Activated CD8-positive, alpha-beta T cell treated with anti-CD3 and anti-CD28 coated beads for 36 hours (primary cell): ENCODE measurements at regions not wholly inside any gene's neighbourhood (a gene's known extent, or its start where the extent isn't known, plus 50 kb on each side); places are given as distances from the start of the nearest gene placed in this dataset.

Source experiments
- ATAC-seq: fragments of 200-7000 bp; cut with Tn5 transposase; one replicate; pipeline ENCODE4 v1.10.0; 2021; ENCODE audit warnings: mild to moderate bottlenecking, moderate library complexity
- CTCF ChIA-PET: fragments of 350-600 bp; sonication (Branson Sonifier 250); formaldehyde crosslinking; loops from one replicate; lab custom pipeline; 2021; ENCODE audit warnings: antibody characterized with exemption; lab: Charles Lee
- POLR2A ChIA-PET: fragments of 350-600 bp; sonication (Branson Sonifier 250); formaldehyde crosslinking; loops from one replicate; lab custom pipeline; 2021; ENCODE audit warnings: antibody characterized with exemption; lab: Charles Lee
- DNase-seq: peaks from one replicate; pipeline ENCODE4 v3.0.0-alpha.2; 2020
- H3K27ac Mint-ChIP-seq: one replicate; pipeline ENCODE4 v1.8.0; 2021; ENCODE audit warnings: mild to moderate bottlenecking, mixed read lengths
- H3K27me3 Mint-ChIP-seq: one replicate; pipeline ENCODE4 v1.8.0; 2021; ENCODE audit warnings: mixed read lengths
- H3K36me3 Mint-ChIP-seq: one replicate; pipeline ENCODE4 v1.8.0; 2021; ENCODE audit warnings: low read depth, mixed read lengths
- H3K4me1 Mint-ChIP-seq: one replicate; pipeline ENCODE4 v1.8.0; 2021; ENCODE audit warnings: low read depth, mixed read lengths
- H3K4me3 Mint-ChIP-seq: one replicate; pipeline ENCODE4 v1.8.0; 2021; ENCODE audit warnings: mild to moderate bottlenecking, moderate library complexity, mixed read lengths
- H3K9me3 Mint-ChIP-seq: one replicate; pipeline ENCODE4 v1.8.0; 2021; ENCODE audit warnings: mixed read lengths
- CTCF ChIP-seq: fragments of 200-600 bp; IDR thresholded peaks from one replicate; pipeline ENCODE4 v1.8.0; 2022; ENCODE audit warnings: antibody characterized with exemption, mild to moderate bottlenecking
- intact Hi-C: fragments of 100-400 bp; cut with micrococcal nuclease; formaldehyde crosslinking; loops from one replicate; pipeline ENCODE4 v1.10.0; 2022

- no peaks in the 10 kb centered on the region for H3K4me1 Mint-ChIP-seq
- H3K27me3 Mint-ChIP-seq: no peaks in the 10 kb centered on the region
- intact Hi-C loops: no loop called here
- TF ChIP-seq CTCF: no peak
- no peak for DNase-seq
- H3K4me3 Mint-ChIP-seq: no peak overlapping the region
- no peak for ATAC-seq
- CTCF ChIA-PET: no interaction called here
- POLR2A ChIA-PET: no interaction called here
- no peak overlapping the region for H3K27ac Mint-ChIP-seq
- H3K36me3 Mint-ChIP-seq: no peaks in the 10 kb centered on the region
- H3K9me3 Mint-ChIP-seq: peaks cover 4% of the 10 kb centered on the region
Observed at GRCh38 chr13:34583181-34583580, 358.9 kb upstream of the NBEA start.

GRCh38 chr13:34587576-34587975 lies 354.5 kb upstream of the NBEA start:
- POLR2A ChIA-PET: no interaction called here
- Mint-ChIP-seq H3K4me3 (no peak overlapping the region), H3K36me3 (no peaks in the 10 kb centered on the region), H3K27me3 (no peaks in the 10 kb centered on the region), H3K9me3 (peaks cover 6% of the 10 kb centered on the region), H3K27ac (no peak overlapping the region), H3K4me1 (no peaks in the 10 kb centered on the region)
- no peak for ATAC-seq
- CTCF ChIA-PET: interaction anchor here (0.7 kb wide), 1 partner anchor 381 kb away, joined by 3 read pairs; no protein-coding TSS in a partner anchor
- peak; percentile 19 for DNase-seq
- no peak for TF ChIP-seq CTCF
- intact Hi-C loops: no loop called here

GRCh38 chr13:34588362-34588761 lies 353.7 kb upstream of the NBEA start:
- intact Hi-C loops: no loop called here
- ChIA-PET CTCF (no interaction called here), POLR2A (no interaction called here)
- H3K36me3 Mint-ChIP-seq: no peaks in the 10 kb centered on the region
- no peaks in the 10 kb centered on the region for H3K27me3 Mint-ChIP-seq
- no peak for TF ChIP-seq CTCF
- H3K4me1 Mint-ChIP-seq: no peaks in the 10 kb centered on the region
- DNase-seq (no peak), ATAC-seq (no peak)
- H3K9me3 Mint-ChIP-seq: peaks cover 6% of the 10 kb centered on the region
- H3K4me3 Mint-ChIP-seq: no peak overlapping the region
- H3K27ac Mint-ChIP-seq: no peak overlapping the region

- no peaks in the 10 kb centered on the region for H3K4me1 Mint-ChIP-seq
- no peaks in the 10 kb centered on the region for H3K27me3 Mint-ChIP-seq
- ChIA-PET POLR2A (no interaction called here), CTCF (no interaction called here)
- no peak overlapping the region for H3K4me3 Mint-ChIP-seq
- no peak for DNase-seq
- ATAC-seq: no peak
- no peak for TF ChIP-seq CTCF
- H3K27ac Mint-ChIP-seq: no peak overlapping the region
- no peaks in the 10 kb centered on the region for H3K36me3 Mint-ChIP-seq
- peaks cover 6% of the 10 kb centered on the region for H3K9me3 Mint-ChIP-seq
- intact Hi-C loops: no loop called here
Observed at GRCh38 chr13:34589581-34589980, 352.5 kb upstream of the NBEA start.

- CTCF ChIA-PET: no interaction called here
- no peak for DNase-seq
- Mint-ChIP-seq H3K4me3 (no peak overlapping the region), H3K4me1 (no peaks in the 10 kb centered on the region), H3K27ac (no peak overlapping the region), H3K27me3 (no peaks in the 10 kb centered on the region), H3K9me3 (peaks cover 5% of the 10 kb centered on the region), H3K36me3 (no peaks in the 10 kb centered on the region)
- ATAC-seq: no peak
- TF ChIP-seq CTCF: no peak
- POLR2A ChIA-PET: no interaction called here
- intact Hi-C loops: no loop called here
Observed at GRCh38 chr13:34591129-34591528, 350.9 kb upstream of the NBEA start.
